GM12875 (cell line): ENCODE measurements at regions not wholly inside any gene's neighbourhood (a gene's known extent, or its start where the extent isn't known, plus 50 kb on each side); places are given as distances from the start of the nearest gene placed in this dataset.
"Not testable (repeated sequence)": the region's sequence is repeated elsewhere in the genome, so short reads cannot be mapped to it uniquely, and the experiment has no call there.

Source experiments
- H3K4me3 ChIP-seq: one replicate; pipeline ENCODE4 v1.5.1; 2011; ENCODE audit warnings: low read depth, low read length, control low read depth
- CTCF ChIP-seq: IDR thresholded peaks from 2 replicates; pipeline ENCODE4 v1.5.1; 2011; ENCODE audit warnings: low read depth, mild to moderate bottlenecking, control low read depth, inconsistent platforms, low read length, moderate library complexity, borderline replicate concordance; ENCODE audit not compliant: insufficient read depth

GRCh38 chr20:43404878-43405277 lies 52.8 kb upstream of the SRSF6 start:
- no peak overlapping the region for H3K4me3 ChIP-seq
- peak; percentile 53; the same call in 1 of the 2 replicates for TF ChIP-seq CTCF

DNA sequence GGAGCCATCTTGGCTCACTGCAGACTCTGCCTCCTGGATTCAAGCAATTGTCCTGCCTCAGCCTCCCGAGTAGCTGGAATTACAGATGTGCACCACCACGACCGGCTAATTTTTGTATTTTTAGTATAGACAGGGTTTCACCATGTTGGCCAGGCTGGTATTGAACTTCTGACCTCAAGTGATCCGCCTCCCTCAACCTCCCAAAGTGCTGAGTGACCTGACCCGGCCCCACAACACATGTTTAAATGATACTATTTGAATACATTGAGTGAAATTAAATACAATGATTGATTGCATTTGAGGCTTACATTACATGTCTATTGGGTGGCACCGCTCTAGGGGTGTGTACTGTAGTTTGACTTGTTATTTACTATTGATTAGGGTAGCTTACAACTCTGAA lies 56.8 kb upstream of the SRSF6 start:
- not testable (repeated sequence) for H3K4me3 ChIP-seq

DNA sequence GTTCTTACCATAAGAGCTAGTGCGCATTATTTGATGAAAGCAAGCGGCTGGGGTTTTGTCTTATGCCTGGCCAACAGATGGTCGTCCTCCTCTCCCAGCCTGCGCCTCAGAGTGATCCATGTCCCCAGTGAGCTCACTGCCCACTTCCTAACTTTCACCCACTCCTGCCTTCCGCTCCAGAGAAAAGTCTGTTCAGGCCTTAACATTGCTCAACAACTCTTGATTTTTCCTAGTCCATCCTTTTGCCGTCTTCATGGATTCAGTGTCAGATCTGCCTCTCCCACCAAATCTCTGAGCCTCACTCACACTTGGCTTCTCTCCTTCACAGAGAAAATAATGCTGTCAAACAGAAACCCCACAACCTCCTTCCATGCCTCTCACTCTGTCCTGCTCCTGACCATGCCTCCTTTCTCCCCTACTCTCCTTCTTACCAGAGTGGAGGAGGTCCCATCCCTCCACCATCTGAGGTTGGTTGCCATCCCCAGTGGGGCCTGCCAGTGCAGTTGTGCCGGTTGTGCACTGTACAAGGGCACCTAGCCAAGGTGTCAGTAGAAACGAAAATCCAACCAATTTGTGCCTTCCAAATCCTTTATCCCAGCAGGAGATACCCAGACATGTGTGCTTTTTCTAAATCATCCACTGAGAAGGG lies 58.9 kb upstream of the SRSF6 start:
- TF ChIP-seq CTCF: no peak
- H3K4me3 ChIP-seq: no peak overlapping the region

- no peak for TF ChIP-seq CTCF
- no peak overlapping the region for H3K4me3 ChIP-seq
These were observed 60.5 kb upstream of the SRSF6 start for GRCh38 chr20:43397147-43397546.

DNA sequence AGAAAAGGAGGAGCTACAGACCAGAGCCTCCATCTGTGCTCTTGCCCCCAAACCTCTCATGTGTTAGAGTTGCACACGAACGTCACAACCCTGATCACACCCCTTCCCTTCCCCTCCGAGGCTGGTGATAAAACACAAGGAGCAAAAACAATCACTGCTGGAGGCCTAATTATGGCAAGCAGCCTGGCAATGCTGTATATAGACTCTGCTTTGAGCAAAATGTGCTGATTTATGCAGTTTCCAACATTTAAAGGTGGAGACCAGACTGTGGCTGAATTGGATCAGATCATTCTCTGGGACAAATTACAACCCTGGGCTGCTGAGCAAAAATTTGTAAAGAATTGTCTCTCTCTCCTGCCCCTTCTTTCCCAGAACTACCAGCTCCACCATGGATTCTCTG lies 64.6 kb upstream of the SRSF6 start:
- TF ChIP-seq CTCF: no peak
- H3K4me3 ChIP-seq: no peak overlapping the region

- no peak overlapping the region for H3K4me3 ChIP-seq
- no peak for TF ChIP-seq CTCF
These were observed 65.1 kb upstream of the SRSF6 start for GRCh38 chr20:43392561-43392960.

DNA sequence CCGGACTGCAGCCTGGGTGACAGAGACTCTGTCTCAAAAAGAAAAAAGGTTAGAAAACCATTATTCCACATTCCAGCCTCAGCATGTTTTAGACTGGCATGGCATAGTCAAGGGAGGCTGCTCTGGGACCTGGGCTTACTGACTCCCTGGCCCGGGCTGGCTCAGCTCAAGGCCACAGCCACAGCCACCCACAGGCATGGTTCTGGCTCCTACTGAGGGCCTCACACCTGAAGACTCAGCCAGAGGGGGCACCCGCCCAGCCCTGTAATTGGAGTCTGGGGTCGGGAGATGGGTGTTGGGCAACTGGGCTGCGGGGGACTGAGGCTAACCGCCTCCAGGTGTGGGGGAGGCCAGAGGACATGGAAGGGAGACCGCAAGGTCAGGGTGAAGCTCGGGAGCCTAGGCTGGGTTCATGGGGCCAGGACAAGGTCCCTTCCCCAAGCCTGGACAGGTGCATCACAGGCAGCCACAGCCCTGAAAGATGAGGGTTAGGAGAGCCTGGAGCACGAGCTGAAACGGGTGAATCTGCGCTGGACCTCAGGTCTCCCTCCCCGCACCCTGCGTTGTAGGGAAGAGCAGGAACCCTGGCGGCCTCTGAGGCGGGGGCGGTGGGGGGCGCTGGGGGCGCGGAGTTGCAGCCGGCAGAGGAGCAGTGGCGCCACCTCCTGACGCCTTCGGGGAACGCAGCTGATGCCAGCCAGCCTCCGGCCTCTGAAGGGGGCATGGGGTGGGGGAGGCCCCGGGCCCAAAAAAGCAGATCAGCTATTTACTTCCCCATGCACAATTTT lies 67.7 kb upstream of the SRSF6 start:
- no peak overlapping the region for H3K4me3 ChIP-seq
- peak; percentile 57; the same call in 1 of the 2 replicates for TF ChIP-seq CTCF

DNA sequence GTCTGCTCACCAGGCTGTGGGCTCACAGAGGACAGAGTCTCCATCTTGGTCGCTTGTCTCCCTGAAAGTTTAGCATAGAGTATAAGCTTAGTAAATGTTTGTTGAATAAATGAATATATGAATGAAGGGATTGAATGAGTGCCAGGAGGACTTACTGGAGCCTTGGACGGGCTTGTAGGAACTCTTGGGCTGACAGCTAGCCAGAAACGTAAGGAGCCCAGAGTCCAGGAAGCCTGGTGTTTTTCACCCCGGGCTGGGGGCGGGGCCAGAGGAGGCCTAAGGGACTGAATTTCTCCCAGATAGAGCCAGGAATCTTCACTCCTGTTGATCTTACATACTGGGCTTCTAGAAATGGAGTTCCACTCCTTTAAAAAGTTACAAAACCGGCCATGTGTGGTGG lies 68.5 kb upstream of the SRSF6 start:
- TF ChIP-seq CTCF: no peak
- H3K4me3 ChIP-seq: no peak overlapping the region
